ENCODE measurements at regions not wholly inside any gene's neighbourhood (a gene's known extent, or its start where the extent isn't known, plus 50 kb on each side); places are given as distances from the start of the nearest gene placed in this dataset.

GRCh38 chr3:70868561-70868960, 556.1 kb upstream of the MDFIC2 start:
- Histone ChIP-seq H3K9ac (ENCODE audit: low read depth in 1 of 2, low read length in 2 of 2) (no peak overlapping the region), H3K27ac (ENCODE audit: low read depth in 1 of 2, low read length in 2 of 2) (no peak overlapping the region), H3K4me3 (ENCODE audit: low read depth in 1 of 3, low read length in 3 of 3) (no peak overlapping the region), H3K9me3 (ENCODE audit: control insufficient read depth in 4 of 4, low read length in 3 of 4) (peaks cover 0 to 11% (median 3%) of the 10 kb centered on the region in 4 donors), H3K27me3 (ENCODE audit: control insufficient read depth in 4 of 4, insufficient read depth in 4 of 4, low read length in 3 of 4) (peaks cover 0 to 4% (median 0%) of the 10 kb centered on the region in 4 donors), H3K36me3 (ENCODE audit: control insufficient read depth in 4 of 4, insufficient read depth in 3 of 4, low read depth in 1 of 4, low read length in 3 of 4) (no peaks in the 10 kb centered on the region), H3K4me1 (ENCODE audit: control insufficient read depth in 4 of 4, insufficient read depth in 4 of 4, low read length in 3 of 4) (no peaks in the 10 kb centered on the region)
- TF ChIP-seq REST (IDR thresholded peaks at IDR 0.05) (no peak), HNF4A (conservative IDR thresholded peaks at IDR 0.05) (no peak), NR2F2 (IDR thresholded peaks at IDR 0.05) (no peak), MAX (IDR thresholded peaks at IDR 0.05) (no peak), RXRA (IDR thresholded peaks at IDR 0.05) (no peak), JUND (IDR thresholded peaks at IDR 0.05) (no peak), EGR1 (IDR thresholded peaks at IDR 0.05; ENCODE audit: low read depth in 2 of 2) (no peak), ATF3 (IDR thresholded peaks at IDR 0.05) (no peak), HNF4G (IDR thresholded peaks at IDR 0.05) (no peak), FOXA1 (IDR thresholded peaks at IDR 0.05) (no peak), YY1 (IDR thresholded peaks at IDR 0.05) (no peak), SP1 (IDR thresholded peaks at IDR 0.05) (no peak), CTCF (IDR thresholded peaks at IDR 0.05; ENCODE audit: low read depth, low read length, missing input control) (no peak), FOXA2 (IDR thresholded peaks at IDR 0.05) (no peak), TAF1 (conservative IDR thresholded peaks at IDR 0.05) (no peak), GABPA (IDR thresholded peaks at IDR 0.05 in 1 of 2, conservative IDR thresholded peaks at IDR 0.05 in 1 of 2) (no peak), ZBTB33 (IDR thresholded peaks at IDR 0.05) (no peak), RAD21 (IDR thresholded peaks at IDR 0.05) (no peak)
- no peak for DNase-seq (ENCODE audit: low spot score)
- 87% methylated on average over 2 of the region's 2 CpGs for WGBS

Measured in liver (tissue), 8 donors.